Ovary (tissue), 3 donors: ENCODE measurements at regions not wholly inside any gene's neighbourhood (a gene's known extent, or its start where the extent isn't known, plus 50 kb on each side); places are given as distances from the start of the nearest gene placed in this dataset.
A peak's percentile ranks its signal among the peaks of the same experiment; 100 is the strongest.

Experiments used
- CTCF ChIP-seq, 3 donors: fragments of 450-650 bp in 2 of 3; fragments of 200-600 bp in 1 of 3; IDR thresholded peaks; one replicate each; pipeline versions ENCODE4 v1.5.1 to v1.8.0; 2016 to 2022; ENCODE audit warnings: antibody characterized with exemption in 3 of 3, mild to moderate bottlenecking in 1 of 3
- EP300 ChIP-seq: sonication (generic); formaldehyde crosslinking; IDR thresholded peaks from one replicate; pipeline ENCODE4 v1.6.1; 2017; ENCODE audit warnings: antibody characterized with exemption
- donor health status: DM: no; HTN: no; CAD: no.

- TF ChIP-seq CTCF (IDR thresholded peaks at IDR 0.05) (peak in 2 of 3 donors; percentile 19 to 31), EP300 (no peak)
Observed at GRCh38 chr18:70454704-70455322, 166.0 kb downstream of the SOCS6 start.
